Gastroesophageal sphincter (tissue), 4 donors: ENCODE measurements at regions not wholly inside any gene's neighbourhood (a gene's known extent, or its start where the extent isn't known, plus 50 kb on each side); places are given as distances from the start of the nearest gene placed in this dataset.

Experiments used
- ATAC-seq: fragments of 150-250 bp; one replicate; pipeline ENCODE4 v1.9.1; 2016; ENCODE audit warnings: mild to moderate bottlenecking, moderate library complexity
- H3K27ac ChIP-seq, 4 donors: fragments of 200-600 bp; sonication (generic) in 3 of 4; 1 replicate in 3 of 4; 2 replicates in 1 of 4; pipeline ENCODE4 v1.5.1; 2016 to 2019
- H3K27me3 ChIP-seq: fragments of 200-600 bp; sonication (generic); one replicate; pipeline ENCODE4 v1.5.1; 2019
- H3K36me3 ChIP-seq, 2 donors: fragments of 200-600 bp; sonication (generic); one replicate each; pipeline ENCODE4 v1.5.1; 2019; ENCODE audit warnings: control low read depth in 1 of 2
- H3K4me1 ChIP-seq, 3 donors: fragments of 200-600 bp; sonication (generic); 1 replicate in 2 of 3; 2 replicates in 1 of 3; pipeline ENCODE4 v1.5.1; 2016 to 2019; ENCODE audit warnings: control low read depth in 2 of 3
- H3K4me3 ChIP-seq, 2 donors: fragments of 200-600 bp; sonication (generic); one replicate each; pipeline ENCODE4 v1.5.1; 2019; ENCODE audit warnings: mild to moderate bottlenecking in 1 of 2, moderate library complexity in 1 of 2
- H3K9me3 ChIP-seq, 3 donors: fragments of 200-600 bp; sonication (generic); one replicate each; pipeline ENCODE4 v1.5.1; 2017 to 2019; ENCODE audit warnings: control low read depth in 2 of 3
- EP300 ChIP-seq: sonication (generic); formaldehyde crosslinking; IDR thresholded peaks from one replicate; pipeline ENCODE4 v1.6.1; 2017; ENCODE audit warnings: antibody characterized with exemption, mild to moderate bottlenecking
- POLR2A ChIP-seq, 2 donors: fragments of 450-650 bp; IDR thresholded peaks; one replicate each; pipeline ENCODE4 v1.6.1; 2017; ENCODE audit warnings: antibody characterized with exemption in 2 of 2, mild to moderate bottlenecking in 2 of 2, moderate library complexity in 1 of 2
- POLR2AphosphoS5 ChIP-seq: sonication (generic); formaldehyde crosslinking; IDR thresholded peaks from one replicate; pipeline ENCODE4 v1.6.1; 2017; ENCODE audit warnings: antibody characterized with exemption
- WGBS, 2 donors: methylation state at CpG; one replicate each; pipeline ENCODE4 v1.1.5; 2018; ENCODE audit warnings: low coverage in 1 of 2; 5-methylcytosine and 5-hydroxymethylcytosine counted together
- TF ChIP-seq, protein P1 (sequence below), 4 experiments: fragments of 200-600 bp in 2 of 4; fragments of 450-650 bp in 2 of 4; sonication (generic) in 1 of 4; IDR thresholded peaks; one replicate each; pipeline ENCODE4 v1.5.1; 2017 to 2019; ENCODE audit warnings: antibody characterized with exemption in 4 of 4, mild to moderate bottlenecking in 2 of 4, moderate library complexity in 2 of 4

- no peak overlapping the region for H3K4me3 ChIP-seq
- H3K9me3 ChIP-seq: peaks cover 0 to 3% (median 0%) of the 10 kb centered on the region in 3 donors
- 43 to 45% methylated on average over 10 to 12 of the region's 14 CpGs for WGBS, 2 donors
- no peaks in the 10 kb centered on the region for H3K4me1 ChIP-seq
- no peak overlapping the region for H3K27ac ChIP-seq
- peaks cover 42% of the 10 kb centered on the region for H3K27me3 ChIP-seq
- ATAC-seq: no peak
- TF ChIP-seq EP300: no peak
- H3K36me3 ChIP-seq: no peaks in the 10 kb centered on the region
Observed at GRCh38 chr15:92266796-92267685, 126.6 kb upstream of the ST8SIA2 start.

- H3K36me3 ChIP-seq: no peaks in the 10 kb centered on the region
- H3K27me3 ChIP-seq: peaks cover 59% of the 10 kb centered on the region
- no peaks in the 10 kb centered on the region for H3K9me3 ChIP-seq
- TF ChIP-seq, protein P1, sequence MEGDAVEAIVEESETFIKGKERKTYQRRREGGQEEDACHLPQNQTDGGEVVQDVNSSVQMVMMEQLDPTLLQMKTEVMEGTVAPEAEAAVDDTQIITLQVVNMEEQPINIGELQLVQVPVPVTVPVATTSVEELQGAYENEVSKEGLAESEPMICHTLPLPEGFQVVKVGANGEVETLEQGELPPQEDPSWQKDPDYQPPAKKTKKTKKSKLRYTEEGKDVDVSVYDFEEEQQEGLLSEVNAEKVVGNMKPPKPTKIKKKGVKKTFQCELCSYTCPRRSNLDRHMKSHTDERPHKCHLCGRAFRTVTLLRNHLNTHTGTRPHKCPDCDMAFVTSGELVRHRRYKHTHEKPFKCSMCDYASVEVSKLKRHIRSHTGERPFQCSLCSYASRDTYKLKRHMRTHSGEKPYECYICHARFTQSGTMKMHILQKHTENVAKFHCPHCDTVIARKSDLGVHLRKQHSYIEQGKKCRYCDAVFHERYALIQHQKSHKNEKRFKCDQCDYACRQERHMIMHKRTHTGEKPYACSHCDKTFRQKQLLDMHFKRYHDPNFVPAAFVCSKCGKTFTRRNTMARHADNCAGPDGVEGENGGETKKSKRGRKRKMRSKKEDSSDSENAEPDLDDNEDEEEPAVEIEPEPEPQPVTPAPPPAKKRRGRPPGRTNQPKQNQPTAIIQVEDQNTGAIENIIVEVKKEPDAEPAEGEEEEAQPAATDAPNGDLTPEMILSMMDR (IDR thresholded peaks at IDR 0.05): no peak
- no peak for TF ChIP-seq POLR2AphosphoS5
- no peak overlapping the region for H3K4me3 ChIP-seq
- no peak for ATAC-seq
- H3K27ac ChIP-seq: no peak overlapping the region
- WGBS, 2 donors: 35 to 66% methylated on average over 3 of the region's 3 CpGs
- no peaks in the 10 kb centered on the region for H3K4me1 ChIP-seq
Observed at GRCh38 chr15:92268900-92269299, 124.8 kb upstream of the ST8SIA2 start.

- Histone ChIP-seq H3K27ac (no peak overlapping the region), H3K4me1 (no peaks in the 10 kb centered on the region), H3K27me3 (peaks cover 51% of the 10 kb centered on the region), H3K36me3 (no peaks in the 10 kb centered on the region), H3K9me3 (no peaks in the 10 kb centered on the region), H3K4me3 (no peak overlapping the region)
- TF ChIP-seq POLR2A (IDR thresholded peaks at IDR 0.05) (no peak), POLR2AphosphoS5 (no peak), EP300 (no peak)
- TF ChIP-seq, protein P1 (IDR thresholded peaks at IDR 0.05): no peak
- ATAC-seq: no peak
- 44% methylated on average over 1 of the region's 1 CpG; no CpG with 5 or more reads in 1 of the 2 donors for WGBS, 2 donors
Observed at GRCh38 chr15:92271179-92271578, 122.5 kb upstream of the ST8SIA2 start.

- H3K4me1 ChIP-seq: no peaks in the 10 kb centered on the region
- no peak overlapping the region for H3K4me3 ChIP-seq
- TF ChIP-seq, protein P1 (IDR thresholded peaks at IDR 0.05): no peak
- TF ChIP-seq POLR2A (IDR thresholded peaks at IDR 0.05): no peak
- no peak for TF ChIP-seq EP300
- no peak for TF ChIP-seq POLR2AphosphoS5
- H3K9me3 ChIP-seq: no peaks in the 10 kb centered on the region
- H3K27me3 ChIP-seq: peaks cover 43% of the 10 kb centered on the region
- 100% methylated on average over 1 of the region's 1 CpG; no CpG with 5 or more reads in 1 of the 2 donors for WGBS, 2 donors
- no peaks in the 10 kb centered on the region for H3K36me3 ChIP-seq
- no peak for ATAC-seq
- no peak overlapping the region for H3K27ac ChIP-seq
Observed at GRCh38 chr15:92272106-92272505, 121.6 kb upstream of the ST8SIA2 start.

- WGBS, 2 donors: 56 to 72% methylated on average over 2 to 3 of the region's 3 CpGs
- ATAC-seq: no peak
- H3K9me3 ChIP-seq: no peaks in the 10 kb centered on the region
- no peak for TF ChIP-seq EP300
- TF ChIP-seq POLR2AphosphoS5: no peak
- TF ChIP-seq POLR2A (IDR thresholded peaks at IDR 0.05): no peak
- TF ChIP-seq, protein P1 (IDR thresholded peaks at IDR 0.05): no peak
- no peak overlapping the region for H3K4me3 ChIP-seq
- peaks cover 33% of the 10 kb centered on the region for H3K27me3 ChIP-seq
- H3K36me3 ChIP-seq: no peaks in the 10 kb centered on the region
- H3K4me1 ChIP-seq: no peaks in the 10 kb centered on the region
- no peak overlapping the region for H3K27ac ChIP-seq
Observed at GRCh38 chr15:92273286-92273685, 120.4 kb upstream of the ST8SIA2 start.
